HG02840 (cell line): ENCODE measurements at regions not wholly inside any gene's neighbourhood (a gene's known extent, or its start where the extent isn't known, plus 50 kb on each side); places are given as distances from the start of the nearest gene placed in this dataset.

ENCODE experiments used
- ATAC-seq: cut with Tn5 transposase; IDR thresholded peaks from one replicate; pipeline ENCODE4 v1.9.1; 2021; ENCODE audit warnings: mild to moderate bottlenecking, moderate library complexity, moderate number of reproducible peaks; ENCODE audit not compliant: unreplicated experiment, low FRiP score

- ATAC-seq, result no peak
Measured at GRCh38 chr4:181967401-181967800, 275.8 kb upstream of the TENM3 start.

GRCh38 chr4:181968371-181968770 is 274.8 kb upstream of the TENM3 start:
- ATAC-seq, result no peak

GRCh38 chr4:181969151-181969550 is 274.1 kb upstream of the TENM3 start:
- ATAC-seq, result no peak

- no peak for ATAC-seq
Measured at GRCh38 chr4:181970366-181970765, 272.8 kb upstream of the TENM3 start.

- ATAC-seq, result no peak
Measured at GRCh38 chr4:181971411-181971810, 271.8 kb upstream of the TENM3 start.

- no peak for ATAC-seq
Measured at GRCh38 chr4:181971973-181972372, 271.2 kb upstream of the TENM3 start.

- ATAC-seq, result no peak
Measured at GRCh38 chr4:181976764-181977163, 266.4 kb upstream of the TENM3 start.

- ATAC-seq, result no peak
Measured at GRCh38 chr4:181982437-181982836, 260.8 kb upstream of the TENM3 start.

GRCh38 chr4:181982856-181983255 is 260.3 kb upstream of the TENM3 start:
- no peak for ATAC-seq

GRCh38 chr4:181987392-181987791 is 255.8 kb upstream of the TENM3 start:
- no peak for ATAC-seq

GRCh38 chr4:181989071-181989470 is 254.1 kb upstream of the TENM3 start:
- no peak for ATAC-seq

- ATAC-seq, result no peak
Measured at GRCh38 chr4:181991369-181992108, 251.7 kb upstream of the TENM3 start.

GRCh38 chr4:181998398-181999295 is 244.6 kb upstream of the TENM3 start:
- no peak for ATAC-seq

- no peak for ATAC-seq
Measured at GRCh38 chr4:182000077-182000476, 243.1 kb upstream of the TENM3 start.

- no peak for ATAC-seq
Measured at GRCh38 chr4:182010876-182011275, 232.3 kb upstream of the TENM3 start.

- no peak for ATAC-seq
Measured at GRCh38 chr4:182014164-182014563, 229.0 kb upstream of the TENM3 start.

GRCh38 chr4:182015014-182015413 is 228.2 kb upstream of the TENM3 start:
- no peak for ATAC-seq

- ATAC-seq, result no peak
Measured at GRCh38 chr4:182015893-182016292, 227.3 kb upstream of the TENM3 start.

- ATAC-seq, result no peak
Measured at GRCh38 chr4:182017038-182017437, 226.2 kb upstream of the TENM3 start.

- ATAC-seq, result peak; percentile 48
Measured at GRCh38 chr4:182018691-182019090, 224.5 kb upstream of the TENM3 start.

- peak; percentile 82 for ATAC-seq
Measured at GRCh38 chr4:182019148-182019652, 224.0 kb upstream of the TENM3 start.
